ENCODE measurements at regions not wholly inside any gene's neighbourhood (a gene's known extent, or its start where the extent isn't known, plus 50 kb on each side); places are given as distances from the start of the nearest gene placed in this dataset.
"Not testable (repeated sequence)": the region's sequence is repeated elsewhere in the genome, so short reads cannot be mapped to it uniquely, and the experiment has no call there.

GRCh38 chr13:82569581-82569980, 1312.7 kb downstream of the SLITRK1 start:
- Histone ChIP-seq H3K9me3 (replicated peaks) (no peaks in the 10 kb centered on the region), H3K27ac (no peak overlapping the region), H3K4me3 (no peak overlapping the region), H3K36me3 (no peaks in the 10 kb centered on the region), H3K27me3 (no peaks in the 10 kb centered on the region), H3K4me1 (peaks cover 6% of the 10 kb centered on the region; the same call in 1 of the 2 replicates)
- no peak for DNase-seq

GRCh38 chr13:82566864-82567263, 1315.4 kb downstream of the SLITRK1 start:
- no peaks in the 10 kb centered on the region for H3K9me3 ChIP-seq (replicated peaks)
- H3K27me3 ChIP-seq, result no peaks in the 10 kb centered on the region
- no peak for DNase-seq
- no peak overlapping the region for H3K27ac ChIP-seq
- H3K36me3 ChIP-seq, result no peaks in the 10 kb centered on the region
- no peaks in the 10 kb centered on the region for H3K4me1 ChIP-seq
- no peak overlapping the region for H3K4me3 ChIP-seq

- no peak overlapping the region for H3K4me3 ChIP-seq
- no peaks in the 10 kb centered on the region for H3K36me3 ChIP-seq
- H3K9me3 ChIP-seq (replicated peaks), result no peaks in the 10 kb centered on the region
- no peaks in the 10 kb centered on the region for H3K27me3 ChIP-seq
- no peak overlapping the region for H3K27ac ChIP-seq
- no peaks in the 10 kb centered on the region for H3K4me1 ChIP-seq
- no peak for DNase-seq
Measured at GRCh38 chr13:82565201-82565600, 1317.1 kb downstream of the SLITRK1 start.

GRCh38 chr13:82560889-82561288, 1321.4 kb downstream of the SLITRK1 start:
- no peak for DNase-seq
- Histone ChIP-seq H3K27me3 (no peaks in the 10 kb centered on the region), H3K4me3 (no peak overlapping the region)

GRCh38 chr13:82522872-82523271, 1359.4 kb downstream of the SLITRK1 start:
- H3K27ac ChIP-seq, result no peak overlapping the region
- H3K4me3 ChIP-seq, result no peak overlapping the region
- H3K9me3 ChIP-seq (replicated peaks), result no peaks in the 10 kb centered on the region
- no peaks in the 10 kb centered on the region for H3K36me3 ChIP-seq
- no peak for DNase-seq
- H3K4me1 ChIP-seq, result no peaks in the 10 kb centered on the region
- H3K27me3 ChIP-seq, result no peaks in the 10 kb centered on the region

More at GRCh38 chr13:82560889-82561288, 1321.4 kb downstream of the SLITRK1 start:
- no peaks in the 10 kb centered on the region for H3K9me3 ChIP-seq (replicated peaks)
- no peaks in the 10 kb centered on the region for H3K4me1 ChIP-seq
- H3K36me3 ChIP-seq, result no peaks in the 10 kb centered on the region
- no peak overlapping the region for H3K27ac ChIP-seq

DNA sequence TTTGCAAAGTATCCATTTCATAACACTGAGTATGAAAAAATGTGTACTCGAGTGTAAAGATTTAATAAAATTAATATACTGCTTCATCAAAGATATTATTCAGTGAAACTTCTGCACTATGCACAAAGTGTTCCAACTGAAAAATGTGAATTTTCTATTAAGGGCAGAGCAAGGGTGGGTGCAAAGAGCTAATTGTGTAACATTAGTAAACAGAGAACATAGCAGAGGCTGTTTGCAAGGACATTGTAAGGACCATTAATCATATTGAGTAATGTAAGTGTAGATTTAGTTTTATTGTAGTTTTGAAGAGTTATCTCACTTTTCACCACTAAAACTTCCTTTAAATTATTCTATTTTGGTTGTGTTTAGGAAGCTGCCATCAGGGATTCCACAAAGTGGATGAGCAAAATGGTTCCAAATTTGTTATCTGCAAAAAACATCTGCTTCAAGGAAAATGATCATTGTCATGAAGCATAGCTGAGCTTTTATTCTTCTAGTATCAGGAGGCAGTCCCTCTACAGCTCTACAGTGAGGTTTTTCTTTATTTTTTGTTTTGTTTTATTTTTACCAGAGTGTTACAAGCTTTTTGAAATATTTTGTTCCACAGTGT, 1375.4 kb downstream of the SLITRK1 start:
- no peaks in the 10 kb centered on the region for H3K27me3 ChIP-seq
- H3K27ac ChIP-seq, result no peak overlapping the region
- no peak for DNase-seq
- H3K4me3 ChIP-seq, result no peak overlapping the region
- H3K9me3 ChIP-seq (replicated peaks), result no peaks in the 10 kb centered on the region
- H3K36me3 ChIP-seq, result no peaks in the 10 kb centered on the region
- no peaks in the 10 kb centered on the region for H3K4me1 ChIP-seq

GRCh38 chr13:82501834-82502233, 1380.4 kb downstream of the SLITRK1 start:
- H3K36me3 ChIP-seq, result no peaks in the 10 kb centered on the region
- H3K27ac ChIP-seq, result no peak overlapping the region
- no peaks in the 10 kb centered on the region for H3K27me3 ChIP-seq
- no peaks in the 10 kb centered on the region for H3K9me3 ChIP-seq (replicated peaks)
- no peak for DNase-seq
- H3K4me1 ChIP-seq, result no peaks in the 10 kb centered on the region
- H3K4me3 ChIP-seq, result no peak overlapping the region

- Histone ChIP-seq H3K36me3 (no peaks in the 10 kb centered on the region), H3K27ac (no peak overlapping the region), H3K27me3 (no peaks in the 10 kb centered on the region), H3K4me3 (no peak overlapping the region), H3K4me1 (no peaks in the 10 kb centered on the region), H3K9me3 (replicated peaks) (no peaks in the 10 kb centered on the region)
- no peak for DNase-seq
Measured at GRCh38 chr13:82480415-82480814, 1401.9 kb downstream of the SLITRK1 start.

DNA sequence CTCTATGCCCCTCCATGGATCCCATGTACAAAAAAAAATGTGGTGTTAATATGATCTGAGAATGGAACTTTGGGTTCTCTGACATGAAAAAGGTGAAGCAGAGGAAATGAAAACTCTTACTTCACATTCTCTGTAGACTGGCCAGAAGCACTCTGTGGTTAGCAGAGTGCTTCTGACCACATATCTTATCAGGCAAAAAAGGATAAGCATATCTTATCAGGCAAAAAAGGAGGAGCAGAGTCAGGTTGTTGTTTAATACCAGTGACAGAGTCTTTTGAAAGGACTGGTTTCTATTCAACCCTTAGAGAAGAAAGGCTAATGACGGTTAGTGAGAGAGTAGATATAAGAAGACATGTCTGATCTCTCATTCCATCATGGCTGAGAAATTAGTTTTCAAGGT, 1404.8 kb downstream of the SLITRK1 start:
- Histone ChIP-seq H3K27me3 (no peaks in the 10 kb centered on the region), H3K27ac (no peak overlapping the region), H3K9me3 (replicated peaks) (no peaks in the 10 kb centered on the region), H3K4me3 (no peak overlapping the region), H3K4me1 (no peaks in the 10 kb centered on the region), H3K36me3 (no peaks in the 10 kb centered on the region)
- no peak for DNase-seq

DNA sequence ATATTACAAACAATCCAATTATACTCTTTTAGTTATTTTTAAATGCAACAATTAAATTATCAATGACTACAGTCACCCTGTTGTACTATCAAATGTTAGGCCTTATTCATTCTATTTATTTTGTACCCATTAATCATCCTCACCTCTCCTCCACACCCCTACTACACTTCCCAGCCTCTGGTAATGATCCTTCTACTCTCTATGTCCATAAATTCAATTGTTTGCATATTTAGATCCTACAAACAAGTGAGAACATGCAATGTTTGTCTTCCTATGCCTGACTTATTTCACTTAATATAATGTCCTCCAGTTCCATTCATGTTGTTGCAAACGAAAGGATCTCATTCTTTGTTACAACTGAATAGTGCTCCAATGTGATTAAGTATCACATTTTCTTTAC, 1414.6 kb downstream of the SLITRK1 start:
- no peak for DNase-seq
- Histone ChIP-seq H3K36me3 (no peaks in the 10 kb centered on the region), H3K4me3 (no peak overlapping the region), H3K27ac (no peak overlapping the region), H3K9me3 (replicated peaks) (no peaks in the 10 kb centered on the region), H3K4me1 (peaks cover 10% of the 10 kb centered on the region; the same call in 1 of the 2 replicates), H3K27me3 (no peaks in the 10 kb centered on the region)

DNA sequence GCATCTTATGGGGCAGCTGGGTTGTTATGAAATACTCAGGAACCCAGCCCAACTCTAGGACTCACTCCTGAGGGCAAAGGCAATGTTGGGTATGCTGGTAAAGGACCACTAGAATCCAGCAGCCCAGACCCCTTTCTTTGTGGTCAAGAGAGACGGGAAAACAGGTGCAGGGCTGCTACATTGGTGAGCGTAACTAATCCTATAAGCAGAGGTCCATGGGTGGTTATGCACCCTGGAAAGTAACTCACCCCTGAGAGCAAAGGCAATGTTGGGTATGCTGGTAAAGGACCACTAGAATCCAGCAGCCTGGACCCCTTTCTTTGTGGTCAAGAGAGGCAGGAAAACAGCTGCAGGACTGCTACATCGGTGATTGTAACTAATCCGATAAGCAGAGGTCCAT, 1422.7 kb downstream of the SLITRK1 start:
- not testable (repeated sequence) for H3K36me3 ChIP-seq; H3K27me3 ChIP-seq; H3K9me3 ChIP-seq (replicated peaks); H3K4me3 ChIP-seq
- Histone ChIP-seq H3K27ac (peak overlapping the region; percentile 98), H3K4me1 (peaks cover 28% of the 10 kb centered on the region)
- peak; percentile 94 to 96 for DNase-seq

- H3K27me3 ChIP-seq, result no peaks in the 10 kb centered on the region
Measured at GRCh38 chr13:82458169-82458568, 1424.1 kb downstream of the SLITRK1 start.

GRCh38 chr13:82457548-82457947, 1424.7 kb downstream of the SLITRK1 start:
- DNase-seq, H3K4me3 ChIP-seq: not testable (repeated sequence)
- H3K4me1 ChIP-seq, result peaks cover 26% of the 10 kb centered on the region

More at GRCh38 chr13:82458169-82458568, 1424.1 kb downstream of the SLITRK1 start:
- peaks cover 26% of the 10 kb centered on the region for H3K4me1 ChIP-seq
- no peak for DNase-seq
- H3K4me3 ChIP-seq, result no peak overlapping the region
- no peaks in the 10 kb centered on the region for H3K36me3 ChIP-seq
- H3K27ac ChIP-seq, result peak overlapping the region; percentile 98
- no peaks in the 10 kb centered on the region for H3K9me3 ChIP-seq (replicated peaks)

DNA sequence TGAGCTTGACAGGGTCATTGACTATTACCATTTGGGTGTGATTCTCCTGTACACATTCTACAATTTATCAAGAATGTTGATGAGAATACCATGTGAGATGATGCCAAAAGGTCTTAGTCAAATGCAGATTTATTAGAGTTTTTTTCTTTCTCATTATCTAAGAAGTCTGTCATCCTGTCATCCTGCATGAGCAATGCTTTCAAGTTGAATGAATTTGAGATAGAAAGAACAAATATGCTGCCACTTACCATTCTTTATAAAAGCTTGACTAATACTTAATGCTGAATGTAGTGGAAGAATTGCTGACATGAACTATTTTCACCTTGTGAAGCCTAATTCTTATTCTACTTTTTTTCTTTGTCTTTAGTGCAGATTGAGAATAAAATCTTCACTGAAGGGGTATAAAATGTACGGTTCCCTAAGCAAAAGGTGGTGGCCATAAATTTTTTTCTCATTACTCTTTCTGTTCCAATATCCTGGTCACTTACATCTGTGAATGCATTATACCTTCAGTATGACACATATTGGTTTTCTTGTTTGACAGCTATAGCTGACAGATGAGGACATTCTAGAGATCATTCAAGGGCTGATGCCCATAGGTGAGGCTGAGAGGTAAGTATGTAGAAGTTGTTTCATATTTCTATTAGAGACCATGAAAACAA, 1434.7 kb downstream of the SLITRK1 start:
- Histone ChIP-seq H3K27me3 (no peaks in the 10 kb centered on the region), H3K4me1 (no peaks in the 10 kb centered on the region), H3K27ac (no peak overlapping the region), H3K4me3 (no peak overlapping the region), H3K9me3 (replicated peaks) (no peaks in the 10 kb centered on the region), H3K36me3 (no peaks in the 10 kb centered on the region)
- DNase-seq, result no peak

More at GRCh38 chr13:82457548-82457947, 1424.7 kb downstream of the SLITRK1 start:
- not testable (repeated sequence) for H3K36me3 ChIP-seq; H3K27me3 ChIP-seq; H3K27ac ChIP-seq; H3K9me3 ChIP-seq (replicated peaks)

- no peak overlapping the region for H3K4me3 ChIP-seq
- no peak overlapping the region for H3K27ac ChIP-seq
- DNase-seq, result no peak
- no peaks in the 10 kb centered on the region for H3K27me3 ChIP-seq
- H3K36me3 ChIP-seq, result no peaks in the 10 kb centered on the region
- no peaks in the 10 kb centered on the region for H3K9me3 ChIP-seq (replicated peaks)
- H3K4me1 ChIP-seq, result no peaks in the 10 kb centered on the region
Measured at GRCh38 chr13:82439159-82439904, 1442.9 kb downstream of the SLITRK1 start.
